HCT116 (cell line): ENCODE measurements at regions not wholly inside any gene's neighbourhood (a gene's known extent, or its start where the extent isn't known, plus 50 kb on each side); places are given as distances from the start of the nearest gene placed in this dataset.

ENCODE experiments used
- ATAC-seq: fragments of 200-7000 bp; cut with Tn5 transposase; 2 replicates; pipeline ENCODE4 v1.9.1; 2020; ENCODE audit warnings: mild to moderate bottlenecking, moderate library complexity
- BruUV-seq: library from RNA; stranded (reverse); fragments of 400-500 nt; replicated peaks from 2 replicates; lab custom pipeline; 2021; lab: Mats Ljungman, UMichigan
- CTCF ChIA-PET: fragments of 300-600 bp; sonication (Branson Sonifier 250); formaldehyde crosslinking; loops from one replicate; lab custom pipeline; 2021; ENCODE audit warnings: antibody characterized with exemption; lab: Charles Lee
- POLR2A ChIA-PET: fragments of 300-600, 350-600 bp; sonication (Branson Sonifier 250); formaldehyde crosslinking; loops from one replicate; lab custom pipeline; 2021; ENCODE audit warnings: antibody characterized with exemption; lab: Charles Lee
- RAD21 ChIA-PET, 2 experiments: fragments of 300-600 bp; sonication (Branson Sonifier 250); formaldehyde crosslinking; loops; one replicate each; lab custom pipeline; 2023; ENCODE audit warnings: low total read pairs in 2 of 2; ENCODE audit not compliant: uncharacterized antibody in 2 of 2, unreplicated experiment in 2 of 2, low non-redundant PET in 1 of 2; lab: Charles Lee
- DNase-seq: peaks from one replicate; pipeline ENCODE4 v3.0.0-alpha.2; 2010; ENCODE audit warnings: low read depth, low spot score
- H2AFZ ChIP-seq: fragments of 200-600 bp; shearing (Covaris generic), sonication (generic); 2 replicates; pipeline ENCODE4 v1.6.1; 2017; ENCODE audit warnings: low read depth, mixed run types, mixed read lengths, antibody characterized with exemption, low read length; ENCODE audit not compliant: poor library complexity, severe bottlenecking
- H3K27ac ChIP-seq: 2 replicates; pipeline ENCODE4 v1.5.1; 2012; ENCODE audit warnings: low read depth, low read length
- H3K27me3 ChIP-seq: fragments of 200-600 bp; sonication (generic); 2 replicates; pipeline ENCODE4 v1.6.1; 2016; ENCODE audit warnings: mixed run types, low read length, mixed read lengths; ENCODE audit not compliant: insufficient read depth
- H3K36me3 ChIP-seq, 2 experiments: fragments of 200-500 bp in 1 of 2; fragments of 200-600 bp in 1 of 2; sonication (Bioruptor generic) in 1 of 2; sonication (generic) in 1 of 2; 2 replicates each; pipeline versions ENCODE4 v1.5.1 to v1.6.1; 2014 to 2016; ENCODE audit warnings: low read length in 2 of 2, inconsistent platforms in 1 of 2, mixed read lengths in 1 of 2, mixed run types in 1 of 2; ENCODE audit not compliant: insufficient read depth in 2 of 2, control insufficient read depth in 1 of 2
- H3K4me1 ChIP-seq, 2 experiments: fragments of 200-600 bp in 1 of 2; sonication (generic) in 1 of 2; 2 replicates each; pipeline versions ENCODE4 v1.5.1 to v1.6.1; 2012 to 2017; ENCODE audit warnings: low read length in 2 of 2, inconsistent platforms in 1 of 2, mild to moderate bottlenecking in 1 of 2, mixed read lengths in 1 of 2, mixed run types in 1 of 2, moderate library complexity in 1 of 2; ENCODE audit not compliant: insufficient read depth in 2 of 2, control insufficient read depth in 1 of 2
- H3K4me2 ChIP-seq: fragments of 200-600 bp; sonication (generic); 2 replicates; pipeline ENCODE4 v1.6.1; 2017; ENCODE audit warnings: mixed run types, low read length, mixed read lengths
- H3K4me3 ChIP-seq, 2 experiments: fragments of 200-600 bp in 1 of 2; sonication (generic) in 1 of 2; replicated peaks in 1 of 2; 2 replicates each; pipeline ENCODE4 v1.5.1; 2011 to 2016; ENCODE audit warnings: low read length in 2 of 2, control low read depth in 1 of 2, low read depth in 1 of 2, mild to moderate bottlenecking in 1 of 2, mixed read lengths in 1 of 2, mixed run types in 1 of 2
- H3K79me2 ChIP-seq: fragments of 200-600 bp; sonication (generic); 2 replicates; pipeline ENCODE4 v1.6.1; 2017; ENCODE audit warnings: mild to moderate bottlenecking, mixed run types, low read length, moderate library complexity, mixed read lengths; ENCODE audit not compliant: insufficient read depth
- H3K9ac ChIP-seq: fragments of 200-600 bp; sonication (generic); 2 replicates; pipeline ENCODE4 v1.6.1; 2016; ENCODE audit warnings: low read length, mixed read lengths
- H3K9me2 ChIP-seq: fragments of 200-600 bp; sonication (generic), shearing (Covaris generic); 2 replicates; pipeline ENCODE4 v1.6.1; 2017; ENCODE audit warnings: mixed run types, mild to moderate bottlenecking, moderate library complexity; ENCODE audit not compliant: insufficient read depth
- H3K9me3 ChIP-seq, 2 experiments: fragments of 200-500 bp in 1 of 2; fragments of 200-600 bp in 1 of 2; sonication (Bioruptor generic) in 1 of 2; sonication (generic) in 1 of 2; 2 replicates each; pipeline ENCODE4 v1.6.1; 2014 to 2017; ENCODE audit warnings: low read length in 2 of 2, mixed read lengths in 2 of 2, inconsistent platforms in 1 of 2, low read depth in 1 of 2, mild to moderate bottlenecking in 1 of 2, mixed run types in 1 of 2, moderate library complexity in 1 of 2; ENCODE audit not compliant: control insufficient read depth in 1 of 2, insufficient read depth in 1 of 2
- H4K20me1 ChIP-seq: fragments of 200-600 bp; sonication (generic), shearing (Covaris generic); 2 replicates; pipeline ENCODE4 v1.6.1; 2017; ENCODE audit warnings: mixed run types, mild to moderate bottlenecking, moderate library complexity; ENCODE audit not compliant: insufficient read depth
- EGR1 ChIP-seq: IDR thresholded peaks from 2 replicates; pipeline ENCODE4 v1.6.1; 2012; ENCODE audit warnings: low read depth
- ELF1 ChIP-seq: IDR thresholded peaks from 2 replicates; pipeline ENCODE4 v1.6.1; 2012; ENCODE audit warnings: low read depth, borderline replicate concordance
- EZH2 ChIP-seq: fragments of 200-600 bp; sonication (generic); IDR thresholded peaks from 2 replicates; pipeline ENCODE4 v1.6.1; 2017; ENCODE audit warnings: antibody characterized with exemption, mixed run types
- EZH2phosphoT487 ChIP-seq: fragments of 200-600 bp; IDR thresholded peaks from 2 replicates; pipeline ENCODE4 v1.6.1; 2018; ENCODE audit warnings: antibody characterized with exemption, borderline replicate concordance
- FOSL1 ChIP-seq: IDR thresholded peaks from 2 replicates; pipeline ENCODE4 v1.6.1; 2012; ENCODE audit warnings: low read depth
- JUND ChIP-seq: IDR thresholded peaks from 2 replicates; pipeline ENCODE4 v1.6.1; 2012
- POLR2A ChIP-seq: IDR thresholded peaks from 2 replicates; pipeline ENCODE4 v1.7.0; 2011; ENCODE audit warnings: borderline replicate concordance; ENCODE audit not compliant: insufficient read depth, insufficient read length; ENCODE audit errors: extremely low read depth
- RAD21 ChIP-seq: IDR thresholded peaks from 2 replicates; pipeline ENCODE4 v1.6.1; 2012; ENCODE audit warnings: low read depth, mild to moderate bottlenecking
- SIN3A ChIP-seq: IDR thresholded peaks from 2 replicates; pipeline ENCODE4 v1.6.1; 2012; ENCODE audit warnings: low read depth
- SP1 ChIP-seq: IDR thresholded peaks from 2 replicates; pipeline ENCODE4 v1.6.1; 2012; ENCODE audit warnings: low read depth
- SRF ChIP-seq: IDR thresholded peaks from 2 replicates; pipeline ENCODE4 v1.6.1; 2012; ENCODE audit warnings: low read depth
- TCF7L2 ChIP-seq: IDR thresholded peaks from 2 replicates; pipeline ENCODE4 v1.7.0; 2011; ENCODE audit warnings: borderline replicate concordance, inconsistent platforms; ENCODE audit not compliant: insufficient read depth, insufficient read length; ENCODE audit errors: extremely low read depth
- YY1 ChIP-seq: IDR thresholded peaks from 2 replicates; pipeline ENCODE4 v1.6.1; 2011; ENCODE audit warnings: low read length, low read depth, moderate library complexity, mild to moderate bottlenecking; ENCODE audit not compliant: insufficient replicate concordance; ENCODE audit errors: extremely low read depth
- ZFX ChIP-seq: fragments of 450-650 bp; IDR thresholded peaks from 2 replicates; pipeline ENCODE4 v1.6.1; 2017
- intact Hi-C: fragments of 100-400 bp; cut with micrococcal nuclease; formaldehyde crosslinking; loops from 2 replicates; pipeline ENCODE4 v1.10.0; 2022
- TF ChIP-seq, protein P1 (sequence below): IDR thresholded peaks from 2 replicates; pipeline ENCODE4 v1.6.1; 2011; ENCODE audit warnings: mild to moderate bottlenecking, low read length, moderate library complexity; ENCODE audit not compliant: insufficient replicate concordance; ENCODE audit errors: extremely low read depth
- TF ChIP-seq, protein P2 (sequence below): IDR thresholded peaks from 2 replicates; pipeline ENCODE4 v1.6.1; 2012; ENCODE audit warnings: low read depth
- TF ChIP-seq, protein P3 (sequence below): IDR thresholded peaks from 2 replicates; pipeline ENCODE4 v1.6.1; 2012
- TF ChIP-seq, protein P4 (sequence below), 3 experiments: fragments of 200-600 bp in 1 of 3; sonication (generic) in 1 of 3; IDR thresholded peaks in 2 of 3; conservative IDR thresholded peaks in 1 of 3; 2 replicates each; pipeline ENCODE4 v1.5.1; 2012 to 2017; ENCODE audit warnings: low read depth in 2 of 3, low read length in 2 of 3, antibody characterized with exemption in 1 of 3, borderline replicate concordance in 1 of 3, control low read depth in 1 of 3, mild to moderate bottlenecking in 1 of 3, mixed read lengths in 1 of 3, mixed run types in 1 of 3, moderate library complexity in 1 of 3; ENCODE audit not compliant: insufficient read depth in 1 of 3
- TF ChIP-seq, protein P5 (sequence below): IDR thresholded peaks from 2 replicates; pipeline ENCODE4 v1.6.1; 2012

DNA sequence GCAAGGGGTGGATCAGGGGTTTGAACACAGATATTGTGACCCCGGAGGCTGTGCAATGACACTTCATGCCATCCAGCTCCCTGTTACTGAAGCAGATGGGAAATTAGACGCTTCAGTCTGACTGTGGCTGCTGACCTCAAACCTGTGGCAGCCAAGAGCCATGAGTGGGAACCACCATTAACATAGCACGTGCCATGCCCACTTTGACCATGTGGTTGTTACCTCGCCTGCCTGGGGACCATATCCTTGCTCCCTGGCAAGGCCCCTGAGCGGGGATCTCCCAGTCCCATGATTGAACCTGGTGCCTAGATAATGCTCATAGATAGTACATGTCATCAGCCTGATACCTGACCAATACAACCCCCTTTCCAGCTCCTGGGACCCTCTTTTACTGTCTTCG lies 68.9 kb downstream of the CYP26B1 start:
- CTCF ChIA-PET: no interaction called here
- no peaks in the 10 kb centered on the region for H3K79me2 ChIP-seq
- no peaks in the 10 kb centered on the region for H3K4me1 ChIP-seq
- H3K9me2 ChIP-seq: no peaks in the 10 kb centered on the region
- no peaks in the 10 kb centered on the region for H3K36me3 ChIP-seq
- POLR2A ChIA-PET: no interaction called here
- H3K4me2 ChIP-seq: no peak overlapping the region
- no peaks in the 10 kb centered on the region for H4K20me1 ChIP-seq
- RAD21 ChIA-PET: no interaction called here
- BruUV-seq: no TSS peak
- no peaks in the 10 kb centered on the region for H3K27me3 ChIP-seq
- no peak for DNase-seq
- H3K27ac ChIP-seq: no peak overlapping the region
- H2AFZ ChIP-seq: no peak overlapping the region
- no peak overlapping the region for H3K9ac ChIP-seq
- TF ChIP-seq SP1 (no peak), POLR2A (no peak), EGR1 (no peak), ZFX (no peak), FOSL1 (no peak), ELF1 (no peak), TCF7L2 (no peak), JUND (no peak), SIN3A (no peak), YY1 (no peak), EZH2 (no peak), EZH2phosphoT487 (no peak), SRF (no peak), RAD21 (no peak)
- TF ChIP-seq, protein P1, sequence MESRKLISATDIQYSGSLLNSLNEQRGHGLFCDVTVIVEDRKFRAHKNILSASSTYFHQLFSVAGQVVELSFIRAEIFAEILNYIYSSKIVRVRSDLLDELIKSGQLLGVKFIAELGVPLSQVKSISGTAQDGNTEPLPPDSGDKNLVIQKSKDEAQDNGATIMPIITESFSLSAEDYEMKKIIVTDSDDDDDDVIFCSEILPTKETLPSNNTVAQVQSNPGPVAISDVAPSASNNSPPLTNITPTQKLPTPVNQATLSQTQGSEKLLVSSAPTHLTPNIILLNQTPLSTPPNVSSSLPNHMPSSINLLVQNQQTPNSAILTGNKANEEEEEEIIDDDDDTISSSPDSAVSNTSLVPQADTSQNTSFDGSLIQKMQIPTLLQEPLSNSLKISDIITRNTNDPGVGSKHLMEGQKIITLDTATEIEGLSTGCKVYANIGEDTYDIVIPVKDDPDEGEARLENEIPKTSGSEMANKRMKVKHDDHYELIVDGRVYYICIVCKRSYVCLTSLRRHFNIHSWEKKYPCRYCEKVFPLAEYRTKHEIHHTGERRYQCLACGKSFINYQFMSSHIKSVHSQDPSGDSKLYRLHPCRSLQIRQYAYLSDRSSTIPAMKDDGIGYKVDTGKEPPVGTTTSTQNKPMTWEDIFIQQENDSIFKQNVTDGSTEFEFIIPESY: no peak
- TF ChIP-seq, protein P2, sequence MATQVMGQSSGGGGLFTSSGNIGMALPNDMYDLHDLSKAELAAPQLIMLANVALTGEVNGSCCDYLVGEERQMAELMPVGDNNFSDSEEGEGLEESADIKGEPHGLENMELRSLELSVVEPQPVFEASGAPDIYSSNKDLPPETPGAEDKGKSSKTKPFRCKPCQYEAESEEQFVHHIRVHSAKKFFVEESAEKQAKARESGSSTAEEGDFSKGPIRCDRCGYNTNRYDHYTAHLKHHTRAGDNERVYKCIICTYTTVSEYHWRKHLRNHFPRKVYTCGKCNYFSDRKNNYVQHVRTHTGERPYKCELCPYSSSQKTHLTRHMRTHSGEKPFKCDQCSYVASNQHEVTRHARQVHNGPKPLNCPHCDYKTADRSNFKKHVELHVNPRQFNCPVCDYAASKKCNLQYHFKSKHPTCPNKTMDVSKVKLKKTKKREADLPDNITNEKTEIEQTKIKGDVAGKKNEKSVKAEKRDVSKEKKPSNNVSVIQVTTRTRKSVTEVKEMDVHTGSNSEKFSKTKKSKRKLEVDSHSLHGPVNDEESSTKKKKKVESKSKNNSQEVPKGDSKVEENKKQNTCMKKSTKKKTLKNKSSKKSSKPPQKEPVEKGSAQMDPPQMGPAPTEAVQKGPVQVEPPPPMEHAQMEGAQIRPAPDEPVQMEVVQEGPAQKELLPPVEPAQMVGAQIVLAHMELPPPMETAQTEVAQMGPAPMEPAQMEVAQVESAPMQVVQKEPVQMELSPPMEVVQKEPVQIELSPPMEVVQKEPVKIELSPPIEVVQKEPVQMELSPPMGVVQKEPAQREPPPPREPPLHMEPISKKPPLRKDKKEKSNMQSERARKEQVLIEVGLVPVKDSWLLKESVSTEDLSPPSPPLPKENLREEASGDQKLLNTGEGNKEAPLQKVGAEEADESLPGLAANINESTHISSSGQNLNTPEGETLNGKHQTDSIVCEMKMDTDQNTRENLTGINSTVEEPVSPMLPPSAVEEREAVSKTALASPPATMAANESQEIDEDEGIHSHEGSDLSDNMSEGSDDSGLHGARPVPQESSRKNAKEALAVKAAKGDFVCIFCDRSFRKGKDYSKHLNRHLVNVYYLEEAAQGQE: no peak
- TF ChIP-seq, protein P3, sequence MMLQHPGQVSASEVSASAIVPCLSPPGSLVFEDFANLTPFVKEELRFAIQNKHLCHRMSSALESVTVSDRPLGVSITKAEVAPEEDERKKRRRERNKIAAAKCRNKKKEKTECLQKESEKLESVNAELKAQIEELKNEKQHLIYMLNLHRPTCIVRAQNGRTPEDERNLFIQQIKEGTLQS: no peak
- TF ChIP-seq, protein P4, sequence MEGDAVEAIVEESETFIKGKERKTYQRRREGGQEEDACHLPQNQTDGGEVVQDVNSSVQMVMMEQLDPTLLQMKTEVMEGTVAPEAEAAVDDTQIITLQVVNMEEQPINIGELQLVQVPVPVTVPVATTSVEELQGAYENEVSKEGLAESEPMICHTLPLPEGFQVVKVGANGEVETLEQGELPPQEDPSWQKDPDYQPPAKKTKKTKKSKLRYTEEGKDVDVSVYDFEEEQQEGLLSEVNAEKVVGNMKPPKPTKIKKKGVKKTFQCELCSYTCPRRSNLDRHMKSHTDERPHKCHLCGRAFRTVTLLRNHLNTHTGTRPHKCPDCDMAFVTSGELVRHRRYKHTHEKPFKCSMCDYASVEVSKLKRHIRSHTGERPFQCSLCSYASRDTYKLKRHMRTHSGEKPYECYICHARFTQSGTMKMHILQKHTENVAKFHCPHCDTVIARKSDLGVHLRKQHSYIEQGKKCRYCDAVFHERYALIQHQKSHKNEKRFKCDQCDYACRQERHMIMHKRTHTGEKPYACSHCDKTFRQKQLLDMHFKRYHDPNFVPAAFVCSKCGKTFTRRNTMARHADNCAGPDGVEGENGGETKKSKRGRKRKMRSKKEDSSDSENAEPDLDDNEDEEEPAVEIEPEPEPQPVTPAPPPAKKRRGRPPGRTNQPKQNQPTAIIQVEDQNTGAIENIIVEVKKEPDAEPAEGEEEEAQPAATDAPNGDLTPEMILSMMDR (IDR thresholded peaks at IDR 0.05 in 2 of 3, conservative IDR thresholded peaks at IDR 0.05 in 1 of 3; ENCODE audit: borderline replicate concordance in 1 of 3, insufficient read depth in 1 of 3, low read depth in 2 of 3, low read length in 2 of 3): no peak
- TF ChIP-seq, protein P5, sequence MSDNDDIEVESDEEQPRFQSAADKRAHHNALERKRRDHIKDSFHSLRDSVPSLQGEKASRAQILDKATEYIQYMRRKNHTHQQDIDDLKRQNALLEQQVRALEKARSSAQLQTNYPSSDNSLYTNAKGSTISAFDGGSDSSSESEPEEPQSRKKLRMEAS: no peak
- intact Hi-C loops: no loop called here
- H3K4me3 ChIP-seq: no peak overlapping the region
- ATAC-seq: no peak
- no peaks in the 10 kb centered on the region for H3K9me3 ChIP-seq
